Thoracic aorta (tissue), 2 donors: ENCODE measurements at regions not wholly inside any gene's neighbourhood (a gene's known extent, or its start where the extent isn't known, plus 50 kb on each side); places are given as distances from the start of the nearest gene placed in this dataset.

Experiments used
- ATAC-seq: fragments of 150-250 bp; one replicate; pipeline ENCODE4 v1.8.0; 2017; ENCODE audit warnings: low read depth; ENCODE audit not compliant: insufficient number of reproducible peaks, low FRiP score
- DNase-seq: peaks from one replicate; pipeline ENCODE4 v3.0.0-alpha.2; 2020; ENCODE audit warnings: low spot score
- H3K27ac ChIP-seq, 2 donors: fragments of 200-600 bp; sonication (generic); 1 replicate in 1 of 2; 2 replicates in 1 of 2; pipeline ENCODE4 v1.5.1; 2016; ENCODE audit warnings: mild to moderate bottlenecking in 2 of 2, moderate library complexity in 2 of 2
- H3K27me3 ChIP-seq: fragments of 200-600 bp; sonication (generic); replicated peaks from 2 replicates; pipeline ENCODE4 v1.6.0; 2016; ENCODE audit warnings: mild to moderate bottlenecking; ENCODE audit not compliant: insufficient read depth
- H3K36me3 ChIP-seq: fragments of 200-600 bp; sonication (generic); one replicate; pipeline ENCODE4 v1.5.1; 2016
- H3K4me1 ChIP-seq, 2 donors: fragments of 200-600 bp; sonication (generic); 1 replicate in 1 of 2; 2 replicates in 1 of 2; pipeline versions ENCODE4 v1.5.1 to v1.6.0; 2016; ENCODE audit warnings: low read depth in 2 of 2, mild to moderate bottlenecking in 1 of 2; ENCODE audit not compliant: control insufficient read depth in 1 of 2
- H3K4me3 ChIP-seq: fragments of 200-600 bp; sonication (generic); 2 replicates; pipeline ENCODE4 v1.5.1; 2016; ENCODE audit warnings: mild to moderate bottlenecking
- H3K9me3 ChIP-seq: fragments of 200-600 bp; sonication (generic); 2 replicates; pipeline ENCODE4 v1.5.1; 2016
- CTCF ChIP-seq: fragments of 200-600 bp; sonication (generic); IDR thresholded peaks from one replicate; pipeline ENCODE4 v1.5.1; 2019; ENCODE audit warnings: antibody characterized with exemption

- ATAC-seq (no peak), DNase-seq (no peak)
- Histone ChIP-seq H3K36me3 (no peaks in the 10 kb centered on the region), H3K27ac (peak overlapping the region; percentile 43 to 85), H3K9me3 (no peaks in the 10 kb centered on the region), H3K4me3 (no peak overlapping the region), H3K27me3 (no peaks in the 10 kb centered on the region), H3K4me1 (peaks cover 34 to 90% of the 10 kb centered on the region in 2 donors)
- TF ChIP-seq CTCF: no peak
These were observed 112.3 kb upstream of the NCOR2 start for GRCh38 chr12:124679533-124680371.

GRCh38 chr12:124679047-124679446 is 111.6 kb upstream of the NCOR2 start:
- ATAC-seq (no peak), DNase-seq (no peak)
- Histone ChIP-seq H3K27ac (peak overlapping the region; percentile 43 to 85), H3K4me1 (peaks cover 34 to 90% of the 10 kb centered on the region in 2 donors), H3K36me3 (no peaks in the 10 kb centered on the region), H3K4me3 (no peak overlapping the region), H3K9me3 (no peaks in the 10 kb centered on the region), H3K27me3 (no peaks in the 10 kb centered on the region)
- TF ChIP-seq CTCF: no peak

GRCh38 chr12:124678421-124678893 is 111.0 kb upstream of the NCOR2 start:
- H3K27ac ChIP-seq: no peak overlapping the region

GRCh38 chr12:124677552-124678356 is 110.3 kb upstream of the NCOR2 start:
- no peak overlapping the region for H3K4me3 ChIP-seq
- ATAC-seq (no peak), DNase-seq (no peak)
- no peak overlapping the region for H3K27ac ChIP-seq
- peaks cover 31 to 82% of the 10 kb centered on the region in 2 donors for H3K4me1 ChIP-seq
- H3K36me3 ChIP-seq: no peaks in the 10 kb centered on the region
- no peaks in the 10 kb centered on the region for H3K9me3 ChIP-seq
- no peak for TF ChIP-seq CTCF
- H3K27me3 ChIP-seq: no peaks in the 10 kb centered on the region

More at GRCh38 chr12:124678421-124678893, 111.0 kb upstream of the NCOR2 start:
- DNase-seq (no peak), ATAC-seq (no peak)
- no peaks in the 10 kb centered on the region for H3K36me3 ChIP-seq
- H3K4me3 ChIP-seq: no peak overlapping the region
- H3K4me1 ChIP-seq: peaks cover 31 to 86% of the 10 kb centered on the region in 2 donors
- no peak for TF ChIP-seq CTCF
- H3K9me3 ChIP-seq: no peaks in the 10 kb centered on the region
- no peaks in the 10 kb centered on the region for H3K27me3 ChIP-seq
